Thyroid gland (tissue), 4 donors: ENCODE measurements at regions not wholly inside any gene's neighbourhood (a gene's known extent, or its start where the extent isn't known, plus 50 kb on each side); places are given as distances from the start of the nearest gene placed in this dataset.

ENCODE experiments used
- DNase-seq, 2 donors: peaks; one replicate each; pipeline ENCODE4 v3.0.0-alpha.2; 2019
- H3K27ac ChIP-seq, 3 donors: fragments of 200-600 bp; sonication (generic); 1 replicate in 2 of 3; 2 replicates in 1 of 3; pipeline ENCODE4 v1.5.1; 2016 to 2019; ENCODE audit warnings: mild to moderate bottlenecking in 1 of 3, moderate library complexity in 1 of 3
- H3K27me3 ChIP-seq: fragments of 200-600 bp; sonication (generic); one replicate; pipeline ENCODE4 v1.5.1; 2019
- H3K36me3 ChIP-seq, 2 donors: fragments of 200-600 bp; sonication (generic); one replicate each; pipeline ENCODE4 v1.5.1; 2016 to 2019
- H3K4me1 ChIP-seq, 2 donors: fragments of 200-600 bp; sonication (generic); one replicate each; pipeline ENCODE4 v1.5.1; 2017 to 2019
- H3K4me3 ChIP-seq, 3 donors: fragments of 200-600 bp; sonication (generic); replicated peaks in 1 of 3; 1 replicate in 2 of 3; 2 replicates in 1 of 3; pipeline ENCODE4 v1.5.1; 2016; ENCODE audit warnings: mild to moderate bottlenecking in 1 of 3
- H3K9me3 ChIP-seq: fragments of 200-600 bp; sonication (generic); one replicate; pipeline ENCODE4 v1.5.1; 2017
- CTCF ChIP-seq, 6 experiments: fragments of 200-600 bp in 3 of 6; fragments of 450-650 bp in 3 of 6; sonication (generic) in 3 of 6; IDR thresholded peaks; one replicate each; pipeline ENCODE4 v1.5.1; 2016 to 2019; ENCODE audit warnings: antibody characterized with exemption in 6 of 6, mild to moderate bottlenecking in 2 of 6, inconsistent platforms in 1 of 6, moderate library complexity in 1 of 6
- POLR2A ChIP-seq, 2 donors: fragments of 450-650 bp; IDR thresholded peaks; one replicate each; pipeline ENCODE4 v1.6.1; 2017; ENCODE audit warnings: antibody characterized with exemption in 2 of 2, mild to moderate bottlenecking in 2 of 2, moderate library complexity in 1 of 2
- WGBS, 2 donors: methylation state at CpG; one replicate each; pipeline ENCODE4 v1.1.5; 2017; 5-methylcytosine and 5-hydroxymethylcytosine counted together
- intact Hi-C: fragments of 100-400 bp; cut with DNase I; formaldehyde crosslinking; loops from one replicate; pipeline ENCODE4 v1.15.1; 2023

GRCh38 chr4:60531776-60532379, 668.2 kb upstream of the ADGRL3 start:
- Histone ChIP-seq H3K27me3 (no peaks in the 10 kb centered on the region), H3K4me3 (no peak overlapping the region), H3K36me3 (no peaks in the 10 kb centered on the region), H3K4me1 (no peaks in the 10 kb centered on the region), H3K27ac (no peak overlapping the region), H3K9me3 (no peaks in the 10 kb centered on the region)
- no peak for DNase-seq
- 86 to 88% methylated on average over 4 of the region's 4 CpGs for WGBS, 2 donors
- no peak for TF ChIP-seq CTCF (IDR thresholded peaks at IDR 0.05)
- no peak for TF ChIP-seq POLR2A (IDR thresholded peaks at IDR 0.05)
- intact Hi-C loops, result no loop called here

- no peak for DNase-seq
- WGBS, 2 donors, result 66 to 69% methylated on average over 3 of the region's 3 CpGs
- no peaks in the 10 kb centered on the region for H3K36me3 ChIP-seq
- TF ChIP-seq CTCF (IDR thresholded peaks at IDR 0.05) (no peak), POLR2A (IDR thresholded peaks at IDR 0.05) (no peak)
- intact Hi-C loops, result no loop called here
- H3K9me3 ChIP-seq, result no peaks in the 10 kb centered on the region
- no peak overlapping the region for H3K4me3 ChIP-seq
- no peaks in the 10 kb centered on the region for H3K4me1 ChIP-seq
- H3K27ac ChIP-seq, result no peak overlapping the region
- H3K27me3 ChIP-seq, result no peaks in the 10 kb centered on the region
Observed at GRCh38 chr4:60544981-60545380, 655.1 kb upstream of the ADGRL3 start.

GRCh38 chr4:60562334-60562733, 637.8 kb upstream of the ADGRL3 start:
- no peak overlapping the region for H3K4me3 ChIP-seq
- H3K9me3 ChIP-seq, result no peaks in the 10 kb centered on the region
- H3K27ac ChIP-seq, result no peak overlapping the region
- intact Hi-C loops, result no loop called here
- 50 to 52% methylated on average over 2 of the region's 2 CpGs for WGBS, 2 donors
- H3K27me3 ChIP-seq, result no peaks in the 10 kb centered on the region
- no peaks in the 10 kb centered on the region for H3K4me1 ChIP-seq
- H3K36me3 ChIP-seq, result no peaks in the 10 kb centered on the region
- no peak for DNase-seq
- TF ChIP-seq POLR2A (IDR thresholded peaks at IDR 0.05), result no peak
- no peak for TF ChIP-seq CTCF (IDR thresholded peaks at IDR 0.05)

- H3K36me3 ChIP-seq, result no peaks in the 10 kb centered on the region
- intact Hi-C loops, result no loop called here
- no peak for DNase-seq
- H3K27ac ChIP-seq, result no peak overlapping the region
- 90 to 91% methylated on average over 7 of the region's 7 CpGs for WGBS, 2 donors
- TF ChIP-seq CTCF (IDR thresholded peaks at IDR 0.05), result no peak
- no peak for TF ChIP-seq POLR2A (IDR thresholded peaks at IDR 0.05)
- no peak overlapping the region for H3K4me3 ChIP-seq
- no peaks in the 10 kb centered on the region for H3K9me3 ChIP-seq
- no peaks in the 10 kb centered on the region for H3K27me3 ChIP-seq
- H3K4me1 ChIP-seq, result no peaks in the 10 kb centered on the region
Observed at GRCh38 chr4:60565558-60565957, 634.6 kb upstream of the ADGRL3 start.

GRCh38 chr4:60575336-60575735, 624.8 kb upstream of the ADGRL3 start:
- H3K4me1 ChIP-seq, result no peaks in the 10 kb centered on the region
- H3K4me3 ChIP-seq, result no peak overlapping the region
- no peak overlapping the region for H3K27ac ChIP-seq
- H3K36me3 ChIP-seq, result no peaks in the 10 kb centered on the region
- DNase-seq, result no peak
- H3K9me3 ChIP-seq, result no peaks in the 10 kb centered on the region
- intact Hi-C loops, result no loop called here
- no peaks in the 10 kb centered on the region for H3K27me3 ChIP-seq
- TF ChIP-seq CTCF (IDR thresholded peaks at IDR 0.05) (no peak), POLR2A (IDR thresholded peaks at IDR 0.05) (no peak)
